Head of caudate nucleus (tissue), 42 donors: ENCODE measurements at regions not wholly inside any gene's neighbourhood (a gene's known extent, or its start where the extent isn't known, plus 50 kb on each side); places are given as distances from the start of the nearest gene placed in this dataset.

ENCODE experiments used
- DNase-seq, 42 donors: peaks; one replicate each; pipeline versions ENCODE4 v3.0.0 to v3.0.0-alpha.2; 2020 to 2021; ENCODE audit warnings: mixed read lengths in 7 of 42
- intact Hi-C: fragments of 100-400 bp; cut with DNase I; formaldehyde crosslinking; loops from one replicate; pipeline ENCODE4 v1.15.0; 2022

GRCh38 chr13:100824366-100824765, 149.8 kb upstream of the TMTC4 start:
- intact Hi-C loops: no loop called here
- no peak for DNase-seq

GRCh38 chr13:100823448-100823847, 148.9 kb upstream of the TMTC4 start:
- DNase-seq: no peak
- intact Hi-C loops: no loop called here

- DNase-seq: no peak
- intact Hi-C loops: no loop called here
These were observed 148.4 kb upstream of the TMTC4 start for GRCh38 chr13:100822871-100823443.

- peak in 36 of 42 donors; percentile 6 to 80 (median 44) for DNase-seq
- intact Hi-C loops: no loop called here
These were observed 144.1 kb upstream of the TMTC4 start for GRCh38 chr13:100818711-100819110.

- intact Hi-C loops: no loop called here
- DNase-seq: no peak
These were observed 143.3 kb upstream of the TMTC4 start for GRCh38 chr13:100817928-100818327.

- DNase-seq: no peak
- intact Hi-C loops: no loop called here
These were observed 141.0 kb upstream of the TMTC4 start for GRCh38 chr13:100815476-100816046.

GRCh38 chr13:100812982-100813584, 138.5 kb upstream of the TMTC4 start:
- no peak for DNase-seq
- intact Hi-C loops: no loop called here

GRCh38 chr13:100811928-100812327, 137.3 kb upstream of the TMTC4 start:
- DNase-seq: no peak
- intact Hi-C loops: no loop called here

GRCh38 chr13:100811024-100811865, 136.7 kb upstream of the TMTC4 start:
- intact Hi-C loops: no loop called here
- no peak for DNase-seq

- intact Hi-C loops: no loop called here
These were observed 135.9 kb upstream of the TMTC4 start for GRCh38 chr13:100810481-100810880.

GRCh38 chr13:100809856-100810255, 135.3 kb upstream of the TMTC4 start:
- DNase-seq: peak in 10 of 42 donors; percentile 13 to 52 (median 30)
- intact Hi-C loops: no loop called here

More at GRCh38 chr13:100810481-100810880, 135.9 kb upstream of the TMTC4 start:
- no peak for DNase-seq

- DNase-seq: no peak
- intact Hi-C loops: no loop called here
These were observed 134.5 kb upstream of the TMTC4 start for GRCh38 chr13:100809129-100809390.

GRCh38 chr13:100808330-100809128, 133.9 kb upstream of the TMTC4 start:
- intact Hi-C loops: no loop called here

GRCh38 chr13:100803091-100803490, 128.5 kb upstream of the TMTC4 start:
- peak in 19 of 42 donors; percentile 11 to 67 (median 30) for DNase-seq
- intact Hi-C loops: no loop called here

More at GRCh38 chr13:100808330-100809128, 133.9 kb upstream of the TMTC4 start:
- peak in 12 of 42 donors; percentile 7 to 59 (median 33) for DNase-seq

- intact Hi-C loops: no loop called here
- DNase-seq: no peak
These were observed 125.8 kb upstream of the TMTC4 start for GRCh38 chr13:100800283-100800875.

- no peak for DNase-seq
These were observed 124.3 kb upstream of the TMTC4 start for GRCh38 chr13:100798739-100799361.

GRCh38 chr13:100797921-100798320, 123.3 kb upstream of the TMTC4 start:
- intact Hi-C loops: no loop called here
- no peak for DNase-seq

More at GRCh38 chr13:100798739-100799361, 124.3 kb upstream of the TMTC4 start:
- intact Hi-C loops: no loop called here

GRCh38 chr13:100796463-100796862, 121.9 kb upstream of the TMTC4 start:
- intact Hi-C loops: no loop called here
- DNase-seq: no peak
